Activated T-cell treated with anti-CD3 and anti-CD28 coated beads for 1 hour (primary cell): ENCODE measurements at regions not wholly inside any gene's neighbourhood (a gene's known extent, or its start where the extent isn't known, plus 50 kb on each side); places are given as distances from the start of the nearest gene placed in this dataset.

Source experiments
- DNase-seq: peaks from one replicate; pipeline ENCODE4 v3.0.0-alpha.2; 2020; ENCODE audit warnings: low read depth

GRCh38 chr20:52864916-52865605, 107.1 kb upstream of the TSHZ2 start:
- no peak for DNase-seq

- no peak for DNase-seq
Observed at GRCh38 chr20:52859156-52859876, 112.8 kb upstream of the TSHZ2 start.

- DNase-seq, result no peak
Observed at GRCh38 chr20:52852714-52853113, 119.4 kb upstream of the TSHZ2 start.

- DNase-seq, result no peak
Observed at GRCh38 chr20:52847731-52848359, 124.3 kb upstream of the TSHZ2 start.

- no peak for DNase-seq
Observed at GRCh38 chr20:52847029-52847660, 125.0 kb upstream of the TSHZ2 start.

GRCh38 chr20:52845044-52845443, 127.1 kb upstream of the TSHZ2 start:
- no peak for DNase-seq

GRCh38 chr20:52843425-52843824, 128.7 kb upstream of the TSHZ2 start:
- DNase-seq, result no peak

GRCh38 chr20:52841003-52841402, 131.2 kb upstream of the TSHZ2 start:
- no peak for DNase-seq

GRCh38 chr20:52840041-52840440, 132.1 kb upstream of the TSHZ2 start:
- no peak for DNase-seq

- DNase-seq, result no peak
Observed at GRCh38 chr20:52838510-52839241, 133.5 kb upstream of the TSHZ2 start.

- no peak for DNase-seq
Observed at GRCh38 chr20:52837378-52837777, 134.8 kb upstream of the TSHZ2 start.

- DNase-seq, result no peak
Observed at GRCh38 chr20:52833901-52834300, 138.3 kb upstream of the TSHZ2 start.

- DNase-seq, result no peak
Observed at GRCh38 chr20:52832151-52832774, 139.9 kb upstream of the TSHZ2 start.

- no peak for DNase-seq
Observed at GRCh38 chr20:52830598-52830997, 141.6 kb upstream of the TSHZ2 start.

GRCh38 chr20:52829111-52829510, 143.0 kb upstream of the TSHZ2 start:
- DNase-seq, result no peak

GRCh38 chr20:52828199-52828598, 144.0 kb upstream of the TSHZ2 start:
- no peak for DNase-seq

GRCh38 chr20:52826722-52827121, 145.4 kb upstream of the TSHZ2 start:
- DNase-seq, result no peak

- DNase-seq, result no peak
Observed at GRCh38 chr20:52826321-52826720, 145.8 kb upstream of the TSHZ2 start.

GRCh38 chr20:52824494-52825216, 147.5 kb upstream of the TSHZ2 start:
- no peak for DNase-seq

- no peak for DNase-seq
Observed at GRCh38 chr20:52823303-52823702, 148.9 kb upstream of the TSHZ2 start.
